Skin of body (tissue), 1 donor: ENCODE measurements at regions not wholly inside any gene's neighbourhood (a gene's known extent, or its start where the extent isn't known, plus 50 kb on each side); places are given as distances from the start of the nearest gene placed in this dataset.
"Not testable (repeated sequence)": the region's sequence is repeated elsewhere in the genome, so short reads cannot be mapped to it uniquely, and the experiment has no call there.

Source experiments
- DNase-seq: peaks from one replicate; lab custom pipeline; 2025; lab: John Stamatoyannopoulos, UW

- no peak for DNase-seq
These were observed 127.9 kb downstream of the EVA1A start for GRCh38 chr2:75432761-75433361.

- DNase-seq, result no peak
These were observed 129.0 kb downstream of the EVA1A start for GRCh38 chr2:75431763-75432162.

- DNase-seq, result no peak
These were observed 129.5 kb downstream of the EVA1A start for GRCh38 chr2:75431276-75431675.

- not testable (repeated sequence) for DNase-seq
These were observed 130.3 kb downstream of the EVA1A start for GRCh38 chr2:75430449-75430848.

GRCh38 chr2:75428646-75429443 lies 131.9 kb downstream of the EVA1A start:
- no peak for DNase-seq

- DNase-seq, result no peak
These were observed 132.7 kb downstream of the EVA1A start for GRCh38 chr2:75428060-75428459.

- no peak for DNase-seq
These were observed 135.7 kb downstream of the EVA1A start for GRCh38 chr2:75424936-75425619.

- no peak for DNase-seq
These were observed 138.8 kb downstream of the EVA1A start for GRCh38 chr2:75421986-75422385.

GRCh38 chr2:75416420-75417342 lies 144.1 kb downstream of the EVA1A start:
- DNase-seq, result no peak

- DNase-seq, result no peak
These were observed 145.0 kb downstream of the EVA1A start for GRCh38 chr2:75415731-75416130.

- no peak for DNase-seq
These were observed 145.6 kb downstream of the EVA1A start for GRCh38 chr2:75415111-75415626.

GRCh38 chr2:75411574-75411973 lies 149.2 kb downstream of the EVA1A start:
- no peak for DNase-seq

GRCh38 chr2:75410702-75411101 lies 150.0 kb downstream of the EVA1A start:
- DNase-seq, result no peak

GRCh38 chr2:75408771-75409170 lies 152.0 kb downstream of the EVA1A start:
- DNase-seq, result no peak

GRCh38 chr2:75407038-75407530 lies 153.7 kb downstream of the EVA1A start:
- no peak for DNase-seq

- no peak for DNase-seq
These were observed 154.6 kb downstream of the EVA1A start for GRCh38 chr2:75406131-75406581.

GRCh38 chr2:75405000-75405399 lies 155.7 kb downstream of the EVA1A start:
- DNase-seq, result no peak

GRCh38 chr2:75403991-75404428 lies 156.7 kb downstream of the EVA1A start:
- peak; percentile 24 for DNase-seq

GRCh38 chr2:75396314-75396713 lies 164.4 kb downstream of the EVA1A start:
- DNase-seq, result no peak

GRCh38 chr2:75394764-75395163 lies 166.0 kb downstream of the EVA1A start:
- DNase-seq, result not testable (repeated sequence)

GRCh38 chr2:75390169-75390568 lies 170.6 kb downstream of the EVA1A start:
- no peak for DNase-seq
